ENCODE measurements at regions not wholly inside any gene's neighbourhood (a gene's known extent, or its start where the extent isn't known, plus 50 kb on each side); places are given as distances from the start of the nearest gene placed in this dataset.

DNA sequence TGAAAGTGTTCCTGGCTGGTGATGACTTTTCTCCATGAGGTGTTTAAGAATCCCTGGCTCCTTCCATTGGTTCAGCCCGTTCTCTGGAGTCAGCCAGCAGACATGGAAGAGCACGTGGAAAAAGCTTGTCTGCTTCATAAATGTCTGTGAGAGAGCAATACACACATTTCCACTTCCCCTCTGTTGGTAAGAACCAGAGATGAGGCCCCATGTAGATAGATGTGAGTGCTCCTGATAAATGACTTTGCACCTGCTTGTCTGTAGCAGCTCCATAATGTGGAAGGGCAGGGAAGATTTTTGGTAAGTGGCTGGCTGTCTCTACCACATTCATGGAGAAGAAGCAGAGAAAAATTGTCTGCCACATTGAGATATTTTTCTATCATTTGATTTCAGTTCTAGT lies 325.8 kb downstream of the LMO7 start:
- TF ChIP-seq, protein P1, sequence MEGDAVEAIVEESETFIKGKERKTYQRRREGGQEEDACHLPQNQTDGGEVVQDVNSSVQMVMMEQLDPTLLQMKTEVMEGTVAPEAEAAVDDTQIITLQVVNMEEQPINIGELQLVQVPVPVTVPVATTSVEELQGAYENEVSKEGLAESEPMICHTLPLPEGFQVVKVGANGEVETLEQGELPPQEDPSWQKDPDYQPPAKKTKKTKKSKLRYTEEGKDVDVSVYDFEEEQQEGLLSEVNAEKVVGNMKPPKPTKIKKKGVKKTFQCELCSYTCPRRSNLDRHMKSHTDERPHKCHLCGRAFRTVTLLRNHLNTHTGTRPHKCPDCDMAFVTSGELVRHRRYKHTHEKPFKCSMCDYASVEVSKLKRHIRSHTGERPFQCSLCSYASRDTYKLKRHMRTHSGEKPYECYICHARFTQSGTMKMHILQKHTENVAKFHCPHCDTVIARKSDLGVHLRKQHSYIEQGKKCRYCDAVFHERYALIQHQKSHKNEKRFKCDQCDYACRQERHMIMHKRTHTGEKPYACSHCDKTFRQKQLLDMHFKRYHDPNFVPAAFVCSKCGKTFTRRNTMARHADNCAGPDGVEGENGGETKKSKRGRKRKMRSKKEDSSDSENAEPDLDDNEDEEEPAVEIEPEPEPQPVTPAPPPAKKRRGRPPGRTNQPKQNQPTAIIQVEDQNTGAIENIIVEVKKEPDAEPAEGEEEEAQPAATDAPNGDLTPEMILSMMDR (IDR thresholded peaks at IDR 0.05; ENCODE audit: low read depth, low read length): no peak
- TF ChIP-seq EZH2phosphoT487 (IDR thresholded peaks at IDR 0.05; ENCODE audit: low read depth): no peak
